Activated B cell treated with CpG ODN at 0.5 μM for 24 hours (primary cell): ENCODE measurements at regions not wholly inside any gene's neighbourhood (a gene's known extent, or its start where the extent isn't known, plus 50 kb on each side); places are given as distances from the start of the nearest gene placed in this dataset.

Experiments
- ATAC-seq: fragments of 200-7000 bp; cut with Tn5 transposase; one replicate; pipeline ENCODE4 v1.10.0; 2021; ENCODE audit warnings: low read depth, mild to moderate bottlenecking, moderate library complexity
- CTCF ChIA-PET: fragments of 350-600 bp; sonication (Branson Sonifier 250); formaldehyde crosslinking; loops from one replicate; lab custom pipeline; 2021; ENCODE audit warnings: antibody characterized with exemption; lab: Charles Lee
- POLR2A ChIA-PET: fragments of 350-600 bp; sonication (Branson Sonifier 250); formaldehyde crosslinking; loops from one replicate; lab custom pipeline; 2021; ENCODE audit warnings: antibody characterized with exemption; lab: Charles Lee
- DNase-seq: peaks from one replicate; pipeline ENCODE4 v3.0.0; 2022
- H3K27ac Mint-ChIP-seq: one replicate; pipeline ENCODE4 v1.8.0; 2020; ENCODE audit warnings: mixed read lengths
- H3K27me3 Mint-ChIP-seq: one replicate; pipeline ENCODE4 v1.8.0; 2021; ENCODE audit warnings: mixed read lengths
- H3K36me3 Mint-ChIP-seq: one replicate; pipeline ENCODE4 v1.8.0; 2021; ENCODE audit warnings: low read depth, mixed read lengths
- H3K4me1 Mint-ChIP-seq: one replicate; pipeline ENCODE4 v1.8.0; 2021; ENCODE audit warnings: mixed read lengths
- H3K4me3 Mint-ChIP-seq: one replicate; pipeline ENCODE4 v1.8.0; 2020; ENCODE audit warnings: mild to moderate bottlenecking, mixed read lengths
- H3K9me3 Mint-ChIP-seq: one replicate; pipeline ENCODE4 v1.8.0; 2020; ENCODE audit warnings: mixed read lengths
- CTCF ChIP-seq: fragments of 200-600 bp; IDR thresholded peaks from one replicate; pipeline ENCODE4 v1.8.0; 2022; ENCODE audit warnings: antibody characterized with exemption, mild to moderate bottlenecking
- intact Hi-C: fragments of 100-400 bp; cut with micrococcal nuclease; formaldehyde crosslinking; loops from one replicate; pipeline ENCODE4 v1.15.1; 2024

GRCh38 chr17:68778726-68779125 lies 176.5 kb downstream of the ABCA8 start:
- H3K4me1 Mint-ChIP-seq = peaks cover 16% of the 10 kb centered on the region
- CTCF ChIA-PET = interaction anchor here (0.7 to 5.7 kb wide), 4 partner anchors 158 to 469 kb away, joined by 3 to 52 read pairs (median 36); no protein-coding TSS in a partner anchor
- no peak overlapping the region for H3K27ac Mint-ChIP-seq
- H3K9me3 Mint-ChIP-seq = no peaks in the 10 kb centered on the region
- no peak for TF ChIP-seq CTCF
- intact Hi-C loops = loop anchor here (5.0 kb wide), 1 partner anchor 129 kb away; no protein-coding TSS in a partner anchor
- no peaks in the 10 kb centered on the region for H3K36me3 Mint-ChIP-seq
- H3K27me3 Mint-ChIP-seq = no peaks in the 10 kb centered on the region
- DNase-seq (no peak), ATAC-seq (no peak)
- H3K4me3 Mint-ChIP-seq = no peak overlapping the region
- POLR2A ChIA-PET = no interaction called here

GRCh38 chr17:68777856-68778694 lies 176.9 kb upstream of the FAM20A start:
- no peak for ATAC-seq
- no peaks in the 10 kb centered on the region for H3K9me3 Mint-ChIP-seq
- no peak for DNase-seq
- peaks cover 17% of the 10 kb centered on the region for H3K4me1 Mint-ChIP-seq
- no peak overlapping the region for H3K4me3 Mint-ChIP-seq
- H3K27me3 Mint-ChIP-seq = no peaks in the 10 kb centered on the region
- H3K36me3 Mint-ChIP-seq = no peaks in the 10 kb centered on the region
- ChIA-PET CTCF (interaction anchor here (0.7 to 5.7 kb wide), 7 partner anchors 8 to 486 kb away, joined by 3 to 52 read pairs (median 9); no protein-coding TSS in a partner anchor), POLR2A (no interaction called here)
- intact Hi-C loops = loop anchor here (1.0 to 5.0 kb wide), 3 partner anchors 129 to 468 kb away; no protein-coding TSS in a partner anchor
- no peak for TF ChIP-seq CTCF
- H3K27ac Mint-ChIP-seq = no peak overlapping the region

DNA sequence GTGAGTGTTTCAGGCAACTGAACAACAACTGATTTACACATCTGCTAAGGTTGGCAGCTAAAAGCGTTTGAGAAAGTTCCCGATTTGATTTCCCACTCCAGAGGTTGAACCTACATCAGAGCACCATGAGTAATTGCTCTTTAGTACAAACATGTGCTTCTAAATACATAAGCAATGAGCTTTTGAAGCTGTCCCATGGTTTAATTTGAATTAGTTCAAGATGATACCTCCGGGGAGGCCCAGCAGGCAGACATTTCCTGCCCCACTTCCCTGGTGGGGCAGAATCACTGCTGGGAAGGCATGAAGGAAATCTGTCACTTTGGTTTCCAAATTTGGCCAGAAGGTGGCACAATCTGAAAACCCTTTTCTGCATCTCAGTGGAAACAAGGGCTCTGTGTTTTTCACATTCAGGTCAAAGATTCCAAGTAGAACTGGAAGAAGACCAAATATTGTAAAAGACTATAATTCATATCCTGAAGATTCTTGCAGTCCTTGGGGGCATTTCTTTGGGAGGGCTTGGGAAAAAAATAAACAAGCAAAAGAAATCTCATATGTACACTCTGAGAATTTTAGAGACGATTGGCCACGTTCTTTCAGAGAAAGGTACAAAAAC lies 176.2 kb upstream of the FAM20A start:
- TF ChIP-seq CTCF = peak; percentile 35
- no peak overlapping the region for H3K4me3 Mint-ChIP-seq
- ChIA-PET CTCF (interaction anchor here (0.6 to 5.7 kb wide), 9 partner anchors 9 to 486 kb away, joined by 3 to 52 read pairs (median 4); no protein-coding TSS in a partner anchor), POLR2A (no interaction called here)
- H3K4me1 Mint-ChIP-seq = peaks cover 18% of the 10 kb centered on the region
- DNase-seq (no peak), ATAC-seq (no peak)
- no peak overlapping the region for H3K27ac Mint-ChIP-seq
- no peaks in the 10 kb centered on the region for H3K27me3 Mint-ChIP-seq
- H3K9me3 Mint-ChIP-seq = no peaks in the 10 kb centered on the region
- intact Hi-C loops = loop anchor here (1.0 to 5.0 kb wide), 3 partner anchors 130 to 469 kb away; no protein-coding TSS in a partner anchor
- H3K36me3 Mint-ChIP-seq = no peaks in the 10 kb centered on the region

- TF ChIP-seq CTCF = no peak
- no peak for ATAC-seq
- H3K4me1 Mint-ChIP-seq = peaks cover 23% of the 10 kb centered on the region
- no peaks in the 10 kb centered on the region for H3K27me3 Mint-ChIP-seq
- no peak for DNase-seq
- no peaks in the 10 kb centered on the region for H3K9me3 Mint-ChIP-seq
- intact Hi-C loops = loop anchor here (5.0 kb wide), 1 partner anchor 131 kb away; no protein-coding TSS in a partner anchor
- H3K36me3 Mint-ChIP-seq = no peaks in the 10 kb centered on the region
- H3K27ac Mint-ChIP-seq = no peak overlapping the region
- CTCF ChIA-PET = interaction anchor here (0.6 to 5.7 kb wide), 10 partner anchors 10 to 745 kb away, joined by 3 to 52 read pairs (median 4); no protein-coding TSS in a partner anchor
- H3K4me3 Mint-ChIP-seq = no peak overlapping the region
- POLR2A ChIA-PET = no interaction called here
These were observed 175.3 kb upstream of the FAM20A start for GRCh38 chr17:68776451-68776850.
